Breast epithelium (tissue), 4 donors: ENCODE measurements at regions not wholly inside any gene's neighbourhood (a gene's known extent, or its start where the extent isn't known, plus 50 kb on each side); places are given as distances from the start of the nearest gene placed in this dataset.

ENCODE experiments used
- DNase-seq, 2 donors: peaks; one replicate each; pipeline ENCODE4 v3.0.0-alpha.2; 2019; ENCODE audit warnings: low spot score in 2 of 2
- H3K27ac ChIP-seq, 2 donors: fragments of 200-600 bp; sonication (generic) in 1 of 2; one replicate each; pipeline ENCODE4 v1.5.1; 2016 to 2019; ENCODE audit warnings: mild to moderate bottlenecking in 1 of 2
- H3K27me3 ChIP-seq, 2 donors: fragments of 200-600 bp; sonication (generic) in 1 of 2; one replicate each; pipeline versions ENCODE4 v1.5.1 to v1.6.0; 2017 to 2019; ENCODE audit warnings: control low read depth in 1 of 2, mild to moderate bottlenecking in 1 of 2
- H3K36me3 ChIP-seq: fragments of 200-600 bp; one replicate; pipeline ENCODE4 v1.5.1; 2019
- H3K4me1 ChIP-seq, 2 donors: fragments of 200-600 bp; sonication (generic); one replicate each; pipeline ENCODE4 v1.5.1; 2016 to 2019; ENCODE audit warnings: control low read depth in 1 of 2
- H3K4me3 ChIP-seq, 3 donors: fragments of 200-600 bp; sonication (generic); 1 replicate in 2 of 3; 2 replicates in 1 of 3; pipeline ENCODE4 v1.5.1; 2016 to 2019; ENCODE audit warnings: mild to moderate bottlenecking in 3 of 3, moderate library complexity in 2 of 3
- H3K9me3 ChIP-seq, 2 donors: fragments of 200-600 bp; sonication (generic) in 1 of 2; one replicate each; pipeline ENCODE4 v1.5.1; 2016 to 2019; ENCODE audit warnings: control low read depth in 1 of 2
- POLR2A ChIP-seq: fragments of 450-650 bp; IDR thresholded peaks from one replicate; pipeline ENCODE4 v1.6.1; 2016; ENCODE audit warnings: antibody characterized with exemption, mild to moderate bottlenecking, moderate library complexity
- POLR2AphosphoS5 ChIP-seq, 3 donors: sonication (generic); formaldehyde crosslinking; IDR thresholded peaks; one replicate each; pipeline ENCODE4 v1.6.1; 2017; ENCODE audit warnings: antibody characterized with exemption in 3 of 3
- intact Hi-C: fragments of 100-400 bp; cut with DNase I; formaldehyde crosslinking; loops from one replicate; pipeline ENCODE4 v1.15.1; 2023; ENCODE audit warnings: low total_unique reads
- TF ChIP-seq, protein P1 (sequence below), 3 donors: fragments of 450-650 bp; IDR thresholded peaks; one replicate each; pipeline ENCODE4 v1.5.1; 2016 to 2017; ENCODE audit warnings: antibody characterized with exemption in 3 of 3, mild to moderate bottlenecking in 3 of 3, moderate library complexity in 3 of 3

GRCh38 chr10:55063811-55064210 lies 262.8 kb upstream of the PCDH15 start:
- Histone ChIP-seq H3K36me3 (no peaks in the 10 kb centered on the region), H3K4me3 (no peak overlapping the region), H3K27me3 (no peaks in the 10 kb centered on the region), H3K27ac (no peak overlapping the region), H3K9me3 (no peaks in the 10 kb centered on the region), H3K4me1 (no peaks in the 10 kb centered on the region)
- no peak for DNase-seq
- intact Hi-C loops = no loop called here
- TF ChIP-seq, protein P1, sequence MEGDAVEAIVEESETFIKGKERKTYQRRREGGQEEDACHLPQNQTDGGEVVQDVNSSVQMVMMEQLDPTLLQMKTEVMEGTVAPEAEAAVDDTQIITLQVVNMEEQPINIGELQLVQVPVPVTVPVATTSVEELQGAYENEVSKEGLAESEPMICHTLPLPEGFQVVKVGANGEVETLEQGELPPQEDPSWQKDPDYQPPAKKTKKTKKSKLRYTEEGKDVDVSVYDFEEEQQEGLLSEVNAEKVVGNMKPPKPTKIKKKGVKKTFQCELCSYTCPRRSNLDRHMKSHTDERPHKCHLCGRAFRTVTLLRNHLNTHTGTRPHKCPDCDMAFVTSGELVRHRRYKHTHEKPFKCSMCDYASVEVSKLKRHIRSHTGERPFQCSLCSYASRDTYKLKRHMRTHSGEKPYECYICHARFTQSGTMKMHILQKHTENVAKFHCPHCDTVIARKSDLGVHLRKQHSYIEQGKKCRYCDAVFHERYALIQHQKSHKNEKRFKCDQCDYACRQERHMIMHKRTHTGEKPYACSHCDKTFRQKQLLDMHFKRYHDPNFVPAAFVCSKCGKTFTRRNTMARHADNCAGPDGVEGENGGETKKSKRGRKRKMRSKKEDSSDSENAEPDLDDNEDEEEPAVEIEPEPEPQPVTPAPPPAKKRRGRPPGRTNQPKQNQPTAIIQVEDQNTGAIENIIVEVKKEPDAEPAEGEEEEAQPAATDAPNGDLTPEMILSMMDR (IDR thresholded peaks at IDR 0.05) = no peak
- no peak for TF ChIP-seq POLR2A
- no peak for TF ChIP-seq POLR2AphosphoS5 (IDR thresholded peaks at IDR 0.05)

- no peaks in the 10 kb centered on the region for H3K27me3 ChIP-seq
- TF ChIP-seq, protein P1 (IDR thresholded peaks at IDR 0.05) = no peak
- no peak for TF ChIP-seq POLR2AphosphoS5 (IDR thresholded peaks at IDR 0.05)
- TF ChIP-seq POLR2A = no peak
- DNase-seq = no peak
- H3K4me3 ChIP-seq = no peak overlapping the region
- H3K27ac ChIP-seq = no peak overlapping the region
- intact Hi-C loops = no loop called here
- no peaks in the 10 kb centered on the region for H3K36me3 ChIP-seq
- H3K4me1 ChIP-seq = no peaks in the 10 kb centered on the region
- H3K9me3 ChIP-seq = no peaks in the 10 kb centered on the region
These were observed 261.3 kb upstream of the PCDH15 start for GRCh38 chr10:55062349-55062748.

- DNase-seq = no peak
- no peaks in the 10 kb centered on the region for H3K4me1 ChIP-seq
- H3K4me3 ChIP-seq = no peak overlapping the region
- intact Hi-C loops = no loop called here
- TF ChIP-seq POLR2AphosphoS5 (IDR thresholded peaks at IDR 0.05) = no peak
- TF ChIP-seq, protein P1 (IDR thresholded peaks at IDR 0.05) = no peak
- no peak for TF ChIP-seq POLR2A
- no peaks in the 10 kb centered on the region for H3K27me3 ChIP-seq
- no peaks in the 10 kb centered on the region for H3K9me3 ChIP-seq
- no peaks in the 10 kb centered on the region for H3K36me3 ChIP-seq
- no peak overlapping the region for H3K27ac ChIP-seq
These were observed 257.8 kb upstream of the PCDH15 start for GRCh38 chr10:55058800-55059199.

DNA sequence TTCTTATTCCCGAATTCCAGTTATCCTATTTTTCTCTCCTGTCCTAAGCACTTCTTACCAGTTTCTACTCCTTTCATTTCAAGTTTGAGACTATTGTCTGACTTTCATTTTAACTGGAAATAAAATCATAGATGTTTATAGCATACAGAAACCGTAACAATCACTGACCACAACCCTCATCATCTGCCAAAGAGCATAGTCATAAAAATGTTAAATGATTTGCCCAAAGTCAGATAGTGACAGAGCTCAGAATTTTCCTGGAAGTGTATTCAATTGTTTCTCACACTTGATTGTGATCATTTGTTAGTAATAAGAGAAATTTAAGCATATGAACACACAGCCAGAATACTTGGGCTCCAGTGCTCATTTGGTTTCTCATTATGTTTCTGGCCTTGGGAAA lies 250.5 kb upstream of the PCDH15 start:
- H3K36me3 ChIP-seq = no peaks in the 10 kb centered on the region

GRCh38 chr10:55048830-55049498 lies 247.9 kb upstream of the PCDH15 start:
- no peaks in the 10 kb centered on the region for H3K36me3 ChIP-seq
- H3K4me1 ChIP-seq = no peaks in the 10 kb centered on the region
- TF ChIP-seq, protein P1 (IDR thresholded peaks at IDR 0.05) = no peak
- no peak for TF ChIP-seq POLR2AphosphoS5 (IDR thresholded peaks at IDR 0.05)
- TF ChIP-seq POLR2A = no peak
- DNase-seq = no peak
- no peak overlapping the region for H3K27ac ChIP-seq
- no peaks in the 10 kb centered on the region for H3K27me3 ChIP-seq
- H3K4me3 ChIP-seq = no peak overlapping the region
- intact Hi-C loops = no loop called here
- no peaks in the 10 kb centered on the region for H3K9me3 ChIP-seq

More for the DNA sequence above, 250.5 kb upstream of the PCDH15 start:
- Histone ChIP-seq H3K4me3 (no peak overlapping the region), H3K9me3 (no peaks in the 10 kb centered on the region), H3K27me3 (no peaks in the 10 kb centered on the region), H3K27ac (no peak overlapping the region), H3K4me1 (no peaks in the 10 kb centered on the region)
- intact Hi-C loops = no loop called here
- DNase-seq = no peak
- TF ChIP-seq POLR2A (no peak), POLR2AphosphoS5 (IDR thresholded peaks at IDR 0.05) (no peak)
- TF ChIP-seq, protein P1 (IDR thresholded peaks at IDR 0.05) = no peak
